DMS 273 treated with DMSO at 0.1 percent for 48 hours (cell line): ENCODE measurements at regions not wholly inside any gene's neighbourhood (a gene's known extent, or its start where the extent isn't known, plus 50 kb on each side); places are given as distances from the start of the nearest gene placed in this dataset.

Experiments used
- DNase-seq: peaks from one replicate; lab custom pipeline; 2025; lab: John Stamatoyannopoulos, UW

DNA sequence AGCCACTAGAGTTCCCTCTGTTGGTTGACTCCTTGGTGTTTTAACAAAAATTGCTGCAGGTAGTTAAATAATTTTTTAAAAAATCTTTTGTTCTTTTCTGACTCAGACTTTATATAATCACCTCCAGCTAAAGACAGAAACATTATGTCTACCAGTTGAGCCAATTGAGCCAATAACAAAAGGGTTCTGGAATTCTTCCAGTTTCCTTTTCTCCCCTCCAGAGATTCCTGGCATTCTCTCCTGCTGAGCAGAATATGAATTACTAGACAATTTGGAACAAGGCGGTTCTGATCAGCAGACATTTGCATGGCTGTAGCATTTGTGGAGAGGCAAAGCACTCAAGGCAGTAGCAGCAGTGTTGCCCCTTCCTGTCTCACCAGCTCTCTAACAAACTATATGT is 144.0 kb upstream of the SLC35B3 start:
- DNase-seq, result no peak

DNA sequence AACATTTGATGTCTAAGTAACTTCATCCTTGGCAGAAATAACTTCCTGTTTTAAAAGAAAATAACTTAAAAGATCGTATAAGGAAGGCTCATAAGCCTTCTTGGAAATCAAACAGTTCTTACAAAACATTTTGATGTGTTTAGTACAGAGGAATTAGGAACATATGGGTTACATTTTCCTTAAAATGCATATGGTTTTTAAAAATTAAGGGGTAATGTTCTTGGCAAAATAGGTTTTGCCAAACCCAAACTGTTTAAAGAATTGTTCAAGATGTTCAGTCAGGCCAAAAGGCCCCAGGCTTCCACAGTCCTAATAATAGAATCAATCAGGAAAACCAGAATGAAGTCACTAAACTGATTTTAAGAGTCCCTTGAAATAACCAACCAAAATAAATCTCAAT is 142.7 kb upstream of the SLC35B3 start:
- DNase-seq, result no peak

- no peak for DNase-seq
These were observed 139.6 kb upstream of the SLC35B3 start for GRCh38 chr6:8574749-8575468.

DNA sequence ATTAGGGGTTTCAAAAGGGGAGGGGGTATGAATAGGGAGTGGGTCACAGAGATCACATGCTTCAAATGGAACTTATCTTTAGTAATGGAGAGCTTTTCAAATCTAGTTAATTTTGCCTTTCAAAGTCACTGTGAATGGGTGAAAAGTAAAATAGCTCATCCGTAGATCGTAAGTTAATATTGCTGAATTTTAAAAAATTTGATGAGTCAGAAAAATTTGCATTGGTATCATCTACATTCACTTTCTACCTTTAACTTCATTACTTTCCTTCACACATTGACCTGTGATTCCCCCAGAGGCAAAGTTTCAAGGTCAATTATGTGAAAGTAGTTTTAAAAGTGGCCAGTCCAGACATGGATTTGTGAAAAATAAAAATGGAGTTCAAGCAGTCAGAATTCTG is 139.0 kb upstream of the SLC35B3 start:
- no peak for DNase-seq

- no peak for DNase-seq
These were observed 135.0 kb upstream of the SLC35B3 start for GRCh38 chr6:8570256-8570920.

DNA sequence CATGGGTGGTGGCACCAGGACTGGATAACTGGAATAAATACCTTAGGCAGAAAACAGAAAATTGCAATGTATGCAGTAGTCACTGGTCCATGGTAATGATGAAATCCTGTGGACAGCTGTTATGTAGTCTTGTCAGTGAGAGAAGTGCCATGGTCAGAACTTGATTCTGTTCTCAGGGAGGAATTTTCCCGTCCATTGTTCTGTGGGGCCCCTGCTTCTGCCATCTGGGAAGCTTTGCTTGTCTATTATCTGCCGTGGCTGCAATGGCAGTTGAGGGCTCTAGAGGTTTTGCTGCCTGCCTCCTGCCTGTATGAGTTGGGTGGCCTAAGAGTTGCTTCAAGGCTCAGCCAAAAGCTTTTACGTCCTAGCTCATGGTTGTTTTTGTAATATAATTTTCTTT is 126.8 kb upstream of the SLC35B3 start:
- no peak for DNase-seq

DNA sequence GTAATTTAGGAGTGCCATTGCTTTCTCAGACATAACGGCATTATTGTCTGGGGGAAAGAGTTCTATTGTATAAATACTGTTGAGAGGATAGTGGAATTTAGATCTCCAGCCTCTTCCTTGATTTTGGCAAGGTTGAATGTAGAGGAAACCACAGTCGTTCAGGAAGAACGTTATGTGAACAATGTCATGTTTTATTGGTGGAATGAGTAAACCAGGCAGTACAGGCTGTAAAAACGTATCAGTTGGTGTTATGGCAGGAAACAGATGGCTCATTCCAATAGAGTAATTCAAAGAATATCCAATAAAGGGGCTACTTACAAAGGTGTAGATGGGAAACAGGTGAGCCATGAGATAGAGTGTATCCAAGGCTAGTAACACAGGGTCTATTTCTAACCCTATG is 123.6 kb upstream of the SLC35B3 start:
- DNase-seq, result no peak

DNA sequence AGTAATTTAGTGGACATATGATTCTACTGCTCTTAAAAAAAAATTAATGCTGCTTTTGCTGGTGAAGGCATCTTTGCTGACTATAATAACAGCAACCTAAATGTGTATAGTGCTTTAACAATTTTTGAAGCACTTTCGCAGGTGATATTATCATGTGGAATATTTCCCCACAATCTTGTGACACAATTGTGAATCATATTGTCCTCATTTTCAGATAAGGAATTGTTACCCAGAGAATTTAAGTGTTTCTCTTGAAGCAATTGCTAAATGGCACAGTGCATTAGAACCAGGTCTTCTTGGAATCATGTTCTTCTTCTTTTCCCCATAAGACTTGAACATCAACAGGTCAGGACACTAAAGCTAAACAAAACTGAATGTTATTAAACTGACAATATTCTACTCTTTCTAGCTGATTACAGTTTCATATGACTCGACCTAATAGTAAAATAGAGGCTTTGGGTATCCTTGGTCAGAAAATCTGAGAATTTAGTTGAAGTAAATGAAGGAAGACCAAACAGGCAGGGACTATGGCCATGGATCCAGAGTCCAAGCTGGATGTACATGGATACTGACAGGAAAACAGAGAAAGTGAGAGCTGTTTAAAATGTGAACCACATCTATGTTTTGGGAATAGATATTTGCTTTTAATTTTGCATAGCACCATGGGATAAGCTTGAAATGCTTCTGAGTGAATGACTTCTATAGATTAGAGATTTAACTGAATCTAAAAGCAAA is 121.8 kb upstream of the SLC35B3 start:
- no peak for DNase-seq

- DNase-seq, result no peak
These were observed 121.1 kb upstream of the SLC35B3 start for GRCh38 chr6:8556370-8557013.

GRCh38 chr6:8551993-8552392 is 116.6 kb upstream of the SLC35B3 start:
- DNase-seq, result no peak

DNA sequence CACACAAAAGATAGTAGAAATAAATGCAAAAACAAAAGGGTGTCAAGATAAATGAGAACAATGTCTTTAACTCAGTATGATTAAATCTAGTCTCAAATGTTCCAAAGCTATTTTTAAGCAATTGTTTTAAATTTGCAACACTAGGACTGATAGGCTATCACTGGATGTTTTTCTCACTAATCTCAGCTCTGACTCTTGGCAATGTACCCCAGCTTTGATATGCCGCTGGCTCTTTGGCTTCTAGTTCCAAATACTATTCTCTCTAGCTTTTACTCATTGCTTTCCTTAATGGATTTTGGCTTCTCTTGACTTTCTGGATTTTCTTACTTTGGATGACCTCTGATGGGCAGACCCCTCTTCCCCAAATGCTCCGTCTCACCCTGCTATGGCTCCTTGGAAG is 116.0 kb upstream of the SLC35B3 start:
- DNase-seq, result no peak

- DNase-seq, result no peak
These were observed 113.9 kb upstream of the SLC35B3 start for GRCh38 chr6:8549074-8549790.

- no peak for DNase-seq
These were observed 111.2 kb upstream of the SLC35B3 start for GRCh38 chr6:8546496-8546895.

DNA sequence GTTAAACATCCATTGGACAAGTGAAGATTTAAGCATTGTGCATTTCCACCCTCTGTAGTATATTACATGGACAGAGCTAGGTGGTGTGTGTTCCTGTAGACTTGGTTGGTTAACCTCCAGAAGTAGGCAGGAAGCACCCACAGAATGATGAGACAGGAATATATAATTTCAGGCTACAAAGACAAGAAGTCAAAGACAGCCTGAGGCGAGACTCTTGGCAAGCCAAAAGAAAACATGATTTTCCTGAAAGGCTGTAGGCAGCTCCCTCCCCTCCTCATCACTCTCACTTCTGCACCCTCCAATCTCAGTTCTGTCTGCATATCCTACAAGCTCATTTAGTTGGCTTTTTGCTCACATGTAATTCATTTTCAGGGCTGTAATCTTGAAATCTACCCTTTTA is 110.0 kb upstream of the SLC35B3 start:
- DNase-seq, result no peak

- DNase-seq, result no peak
These were observed 108.4 kb upstream of the SLC35B3 start for GRCh38 chr6:8543714-8544113.

DNA sequence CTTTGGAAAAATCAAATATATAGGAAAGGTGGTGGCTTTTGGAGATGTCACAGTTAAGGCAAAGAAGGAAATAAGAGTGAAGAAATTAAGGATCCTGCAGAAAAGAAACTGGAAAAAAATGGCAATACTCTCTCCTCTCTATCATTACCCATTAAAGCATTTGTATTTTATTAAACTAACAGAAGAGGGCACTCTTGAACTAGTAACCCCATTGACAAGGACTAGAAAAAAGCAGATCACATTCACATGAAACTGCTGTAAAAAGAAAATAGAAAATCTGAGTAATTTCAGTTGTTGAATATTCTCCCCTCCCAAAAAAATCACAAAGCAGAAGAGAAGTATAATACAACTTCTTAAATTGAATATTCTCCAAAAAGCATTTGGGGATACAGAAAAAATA is 104.1 kb upstream of the SLC35B3 start:
- no peak for DNase-seq

- no peak for DNase-seq
These were observed 100.8 kb upstream of the SLC35B3 start for GRCh38 chr6:8536122-8536521.

- no peak for DNase-seq
These were observed 100.2 kb upstream of the SLC35B3 start for GRCh38 chr6:8535519-8535918.

- DNase-seq, result no peak
These were observed 95.6 kb upstream of the SLC35B3 start for GRCh38 chr6:8530785-8531435.

DNA sequence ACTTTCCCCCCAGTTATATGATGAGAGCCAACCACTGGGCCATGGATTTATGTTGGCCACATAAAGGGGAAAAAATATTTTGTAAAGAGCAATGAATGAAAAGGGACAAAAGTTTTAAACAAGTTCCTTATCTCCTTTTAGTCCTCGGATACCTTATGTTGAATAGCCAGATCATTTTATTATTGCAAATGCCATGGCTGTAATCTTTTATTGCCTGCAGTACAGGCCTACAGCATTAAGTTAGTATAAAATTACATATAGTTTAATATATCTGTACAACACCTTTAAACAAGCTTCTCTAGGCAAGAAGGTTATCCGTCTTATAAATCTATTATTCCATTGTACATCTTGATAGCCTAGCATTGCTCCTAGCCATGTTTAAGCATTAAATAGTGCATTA is 93.9 kb upstream of the SLC35B3 start:
- no peak for DNase-seq

DNA sequence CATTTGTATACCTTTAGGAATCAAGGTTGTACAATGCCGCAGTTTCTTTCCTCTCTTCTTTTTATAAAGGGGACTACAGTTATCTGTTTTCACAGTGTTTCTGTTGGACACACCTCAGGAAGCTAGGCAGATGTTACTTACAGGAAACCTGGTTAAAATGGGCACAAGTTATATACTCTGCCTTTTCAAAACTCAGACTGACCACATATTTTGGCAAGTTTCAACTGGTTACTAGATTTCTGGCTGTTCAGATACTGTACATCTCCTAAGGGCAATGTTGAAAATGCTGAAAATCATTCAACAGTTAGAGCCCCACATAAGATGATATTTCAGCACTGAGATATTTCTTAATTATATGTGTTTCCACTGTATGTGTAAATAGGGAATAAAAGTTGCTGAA is 92.5 kb upstream of the SLC35B3 start:
- DNase-seq, result no peak

- no peak for DNase-seq
These were observed 91.3 kb upstream of the SLC35B3 start for GRCh38 chr6:8526624-8527023.
